GM12878 (cell line): ENCODE measurements at regions not wholly inside any gene's neighbourhood (a gene's known extent, or its start where the extent isn't known, plus 50 kb on each side); places are given as distances from the start of the nearest gene placed in this dataset.

Experiments used
- ATAC-seq: fragments of 200-7000 bp; cut with Tn5 transposase; 3 replicates; pipeline ENCODE4 v1.9.1; 2020; ENCODE audit warnings: mild to moderate bottlenecking, moderate library complexity
- BruUV-seq: library from RNA; stranded (reverse); fragments of 400-500 nt; replicated peaks from 2 replicates; lab custom pipeline; 2021; lab: Mats Ljungman, UMichigan
- CTCF ChIA-PET: fragments of 300-600 bp; sonication (Branson Sonifier 250); formaldehyde crosslinking; extraction: SDS; loops from one replicate; lab custom pipeline; 2021; ENCODE audit warnings: inconsistent platforms; lab: Yijun Ruan, JAX
- POLR2A ChIA-PET: fragments of 350-600 bp; formaldehyde crosslinking; extraction: SDS; loops from one replicate; lab custom pipeline; 2021; ENCODE audit warnings: inconsistent platforms; lab: Charles Lee
- RAD21 ChIA-PET: fragments of 300-600 bp; sonication (Branson Sonifier 250); formaldehyde crosslinking; loops from one replicate; lab custom pipeline; 2023; ENCODE audit warnings: antibody characterized with exemption; ENCODE audit not compliant: unreplicated experiment; lab: Charles Lee
- SMC1A ChIA-PET: fragments of 300-600 bp; sonication (Branson Sonifier 250); formaldehyde crosslinking; loops from one replicate; lab custom pipeline; 2023; ENCODE audit not compliant: unreplicated experiment, uncharacterized antibody; lab: Charles Lee
- DNase-seq: peaks from one replicate; pipeline ENCODE4 v3.0.0-alpha.2; 2011; ENCODE audit warnings: low read depth, low spot score
- FAIRE-seq: peaks from 3 replicates; lab custom pipeline; 2011; peaks lifted over from hg19 to GRCh38; lab: Jason Lieb, UNC
- H2AFZ ChIP-seq: 2 replicates; pipeline ENCODE4 v1.6.0; 2011; ENCODE audit warnings: low read depth, low read length, control low read depth; ENCODE audit not compliant: control insufficient read depth
- H3K27ac ChIP-seq: 2 replicates; pipeline ENCODE4 v1.5.1; 2011; ENCODE audit warnings: control low read depth; ENCODE audit not compliant: control insufficient read depth, insufficient read depth
- H3K27me3 ChIP-seq, 2 experiments: replicated peaks in 1 of 2; 2 replicates each; pipeline versions ENCODE4 v1.6.0 to v1.6.1; 2011; ENCODE audit warnings: low read length in 1 of 2; ENCODE audit not compliant: control insufficient read depth in 2 of 2, insufficient read depth in 2 of 2
- H3K36me3 ChIP-seq, 2 experiments: 2 replicates each; pipeline ENCODE4 v1.5.1; 2011; ENCODE audit warnings: low read length in 1 of 2; ENCODE audit not compliant: control insufficient read depth in 2 of 2, insufficient read depth in 2 of 2
- H3K4me1 ChIP-seq: 2 replicates; pipeline ENCODE4 v1.6.1; 2011; ENCODE audit warnings: mild to moderate bottlenecking, low read length, moderate library complexity, mixed read lengths; ENCODE audit not compliant: control insufficient read depth, insufficient read depth
- H3K4me2 ChIP-seq: 2 replicates; pipeline ENCODE4 v1.6.0; 2011; ENCODE audit warnings: control low read depth; ENCODE audit not compliant: control insufficient read depth, insufficient read depth
- H3K4me3 ChIP-seq: fragments of 200-600 bp; sonication (generic); 2 replicates; pipeline ENCODE4 v1.5.1; 2016
- H3K79me2 ChIP-seq: 2 replicates; pipeline ENCODE4 v1.6.0; 2011; ENCODE audit warnings: low read length; ENCODE audit not compliant: control insufficient read depth, insufficient read depth
- H3K9ac ChIP-seq: 2 replicates; pipeline ENCODE4 v1.8.0; 2011; ENCODE audit warnings: low read length, control low read depth, mixed read lengths; ENCODE audit not compliant: control insufficient read depth, insufficient read depth
- H3K9me3 ChIP-seq: replicated peaks from 3 replicates; pipeline ENCODE4 v1.5.1; 2011; ENCODE audit warnings: mild to moderate bottlenecking, low read length; ENCODE audit not compliant: control insufficient read depth, insufficient read depth
- H4K20me1 ChIP-seq: 2 replicates; pipeline ENCODE4 v1.6.0; 2011; ENCODE audit not compliant: control insufficient read depth, insufficient read depth
- ATF7 ChIP-seq: fragments of 450-650 bp; IDR thresholded peaks from 2 replicates; pipeline ENCODE4 v1.6.1; 2016; ENCODE audit warnings: low read depth, mild to moderate bottlenecking
- CBX5 ChIP-seq: sonication (generic); IDR thresholded peaks from 2 replicates; pipeline ENCODE4 v1.6.1; 2016; ENCODE audit warnings: low read depth, moderate library complexity, mild to moderate bottlenecking, inconsistent platforms
- HCFC1 ChIP-seq: fragments of 150-350 bp; IDR thresholded peaks from 2 replicates; pipeline ENCODE4 v1.6.1; 2014; ENCODE audit warnings: low read length
- MEF2B ChIP-seq: fragments of 450-650 bp; IDR thresholded peaks from 2 replicates; pipeline ENCODE4 v1.6.1; 2018; ENCODE audit warnings: mild to moderate bottlenecking, moderate library complexity; ENCODE audit not compliant: partially characterized antibody, poor library complexity, severe bottlenecking
- MTA2 ChIP-seq: fragments of 450-650 bp; IDR thresholded peaks from 2 replicates; pipeline ENCODE4 v1.6.1; 2016; ENCODE audit warnings: low read depth, mild to moderate bottlenecking, moderate library complexity
- NBN ChIP-seq: fragments of 450-650 bp; IDR thresholded peaks from 2 replicates; pipeline ENCODE4 v1.6.1; 2016
- NFIC ChIP-seq: IDR thresholded peaks from 2 replicates; pipeline ENCODE4 v1.6.1; 2012; ENCODE audit warnings: low read depth, mild to moderate bottlenecking, inconsistent platforms, low read length, moderate library complexity
- POLR2AphosphoS5 ChIP-seq: IDR thresholded peaks from 2 replicates; pipeline ENCODE4 v1.6.1; 2011; ENCODE audit warnings: mild to moderate bottlenecking, low read length, inconsistent platforms
- RB1 ChIP-seq: fragments of 450-650 bp; formaldehyde crosslinking; IDR thresholded peaks from 2 replicates; pipeline ENCODE4 v1.6.1; 2017; ENCODE audit warnings: mild to moderate bottlenecking, borderline replicate concordance
- REST ChIP-seq: IDR thresholded peaks from 2 replicates; pipeline ENCODE4 v1.6.1; 2012; ENCODE audit warnings: mild to moderate bottlenecking, low read depth, low read length
- SIN3A ChIP-seq: IDR thresholded peaks from 2 replicates; pipeline ENCODE4 v1.6.1; 2012; ENCODE audit warnings: low read depth, low read length, improper control_type of control experiment
- SMAD5 ChIP-seq: IDR thresholded peaks from 2 replicates; pipeline ENCODE4 v1.6.1; 2016; ENCODE audit warnings: antibody characterized with exemption, low read depth
- YBX1 ChIP-seq: fragments of 450-650 bp; IDR thresholded peaks from 2 replicates; pipeline ENCODE4 v1.6.1; 2016; ENCODE audit warnings: antibody characterized with exemption
- ZNF274 ChIP-seq: IDR thresholded peaks from one replicate; pipeline ENCODE4 v1.8.0; 2011; ENCODE audit not compliant: insufficient read length, insufficient read depth
- WGBS: methylation state at CpG from one replicate; pipeline ENCODE4 v1.1.6; 2016; ENCODE audit warnings: low lambda C conversion rate; ENCODE audit not compliant: insufficient replicate concordance, insufficient coverage; ENCODE audit errors: missing lambda C conversion rate; 5-methylcytosine and 5-hydroxymethylcytosine counted together
- in situ Hi-C: fragments of 300-500 bp; cut with MboI; formaldehyde crosslinking; loops from 9 replicates; pipeline ENCODE4 v1.14.3; 2018; ENCODE audit warnings: mixed read lengths
- intact Hi-C: fragments of 100-400 bp; cut with micrococcal nuclease; formaldehyde crosslinking; loops from one replicate; pipeline ENCODE4 v1.14.2; 2022; ENCODE audit not compliant: unreplicated experiment

- ChIA-PET SMC1A (no interaction called here), POLR2A (no interaction called here), CTCF (no interaction called here), RAD21 (no interaction called here)
- Histone ChIP-seq H3K9ac (no peak overlapping the region), H3K79me2 (no peaks in the 10 kb centered on the region), H3K27ac (no peak overlapping the region), H3K9me3 (no peaks in the 10 kb centered on the region), H3K4me2 (no peak overlapping the region), H2AFZ (no peak overlapping the region), H3K36me3 (no peaks in the 10 kb centered on the region), H3K4me1 (no peaks in the 10 kb centered on the region), H3K4me3 (no peak overlapping the region), H3K27me3 (no peaks in the 10 kb centered on the region), H4K20me1 (no peaks in the 10 kb centered on the region)
- DNase-seq (no peak), FAIRE-seq (no peak), ATAC-seq (no peak)
- BruUV-seq = no TSS peak
- intact Hi-C loops (no loop called here), in situ Hi-C loops (no loop called here)
- WGBS = 2% methylated on average over 3 of the region's 3 CpGs
- TF ChIP-seq REST (no peak), MEF2B (no peak), MTA2 (no peak), ATF7 (no peak), CBX5 (no peak), SIN3A (no peak), YBX1 (no peak), ZNF274 (no peak), SMAD5 (no peak), NFIC (no peak), RB1 (no peak), POLR2AphosphoS5 (no peak), HCFC1 (no peak), NBN (no peak)
Observed at GRCh38 chr6:23293653-23294052, 724.3 kb downstream of the HDGFL1 start.
